Mononuclear cell (primary cell): ENCODE measurements at regions not wholly inside any gene's neighbourhood (a gene's known extent, or its start where the extent isn't known, plus 50 kb on each side); places are given as distances from the start of the nearest gene placed in this dataset.
"Not testable (repeated sequence)": the region's sequence is repeated elsewhere in the genome, so short reads cannot be mapped to it uniquely, and the experiment has no call there.

Experiments used
- H3K27me3 ChIP-seq: 2 replicates; pipeline ENCODE4 v1.6.0; 2011; ENCODE audit warnings: low read length, control low read depth; ENCODE audit not compliant: insufficient read depth
- H3K4me1 ChIP-seq: 2 replicates; pipeline ENCODE4 v1.5.1; 2011; ENCODE audit warnings: mild to moderate bottlenecking, low read length, control low read depth; ENCODE audit not compliant: insufficient read depth
- H3K4me3 ChIP-seq: 2 replicates; pipeline ENCODE4 v1.5.1; 2011; ENCODE audit warnings: mild to moderate bottlenecking, low read length, moderate library complexity
- H3K9me3 ChIP-seq: 2 replicates; pipeline ENCODE4 v1.5.1; 2011; ENCODE audit warnings: low read depth, mild to moderate bottlenecking, control low read depth, low read length

GRCh38 chr11:112616327-112617097 is 344.7 kb upstream of the NCAM1 start:
- Histone ChIP-seq H3K27me3 (no peaks in the 10 kb centered on the region), H3K4me3 (no peak overlapping the region), H3K4me1 (peaks cover 73% of the 10 kb centered on the region)

GRCh38 chr11:112617098-112617425 is 344.2 kb upstream of the NCAM1 start:
- no peak overlapping the region for H3K4me3 ChIP-seq
- H3K9me3 ChIP-seq, result no peaks in the 10 kb centered on the region
- H3K27me3 ChIP-seq, result no peaks in the 10 kb centered on the region
- peaks cover 70% of the 10 kb centered on the region for H3K4me1 ChIP-seq

More at GRCh38 chr11:112616327-112617097, 344.7 kb upstream of the NCAM1 start:
- H3K9me3 ChIP-seq, result no peaks in the 10 kb centered on the region

- Histone ChIP-seq H3K9me3 (no peaks in the 10 kb centered on the region), H3K27me3 (no peaks in the 10 kb centered on the region), H3K4me3 (no peak overlapping the region), H3K4me1 (peaks cover 61% of the 10 kb centered on the region)
Measured at GRCh38 chr11:112617977-112618826, 343.0 kb upstream of the NCAM1 start.

- no peaks in the 10 kb centered on the region for H3K27me3 ChIP-seq
- peaks cover 52% of the 10 kb centered on the region for H3K4me1 ChIP-seq
- H3K9me3 ChIP-seq, result no peaks in the 10 kb centered on the region
- H3K4me3 ChIP-seq, result no peak overlapping the region
Measured at GRCh38 chr11:112619106-112619505, 342.1 kb upstream of the NCAM1 start.

- no peaks in the 10 kb centered on the region for H3K27me3 ChIP-seq
- no peak overlapping the region for H3K4me3 ChIP-seq
- no peaks in the 10 kb centered on the region for H3K9me3 ChIP-seq
- peaks cover 36% of the 10 kb centered on the region for H3K4me1 ChIP-seq
Measured at GRCh38 chr11:112620621-112621394, 340.4 kb upstream of the NCAM1 start.

- no peaks in the 10 kb centered on the region for H3K27me3 ChIP-seq
- H3K4me3 ChIP-seq, result no peak overlapping the region
- no peaks in the 10 kb centered on the region for H3K9me3 ChIP-seq
- H3K4me1 ChIP-seq, result peaks cover 18% of the 10 kb centered on the region
Measured at GRCh38 chr11:112623057-112623456, 338.2 kb upstream of the NCAM1 start.

- Histone ChIP-seq H3K4me1 (peaks cover 18% of the 10 kb centered on the region), H3K9me3 (no peaks in the 10 kb centered on the region), H3K4me3 (no peak overlapping the region), H3K27me3 (no peaks in the 10 kb centered on the region)
Measured at GRCh38 chr11:112624431-112624830, 336.8 kb upstream of the NCAM1 start.

- H3K9me3 ChIP-seq, H3K27me3 ChIP-seq, H3K4me3 ChIP-seq: not testable (repeated sequence)
- peaks cover 18% of the 10 kb centered on the region for H3K4me1 ChIP-seq
Measured at GRCh38 chr11:112624971-112625370, 336.2 kb upstream of the NCAM1 start.

GRCh38 chr11:112625814-112626213 is 335.4 kb upstream of the NCAM1 start:
- H3K4me3 ChIP-seq, result no peak overlapping the region
- peaks cover 11% of the 10 kb centered on the region for H3K4me1 ChIP-seq
- H3K27me3 ChIP-seq, result no peaks in the 10 kb centered on the region
- no peaks in the 10 kb centered on the region for H3K9me3 ChIP-seq

GRCh38 chr11:112626731-112627130 is 334.5 kb upstream of the NCAM1 start:
- no peaks in the 10 kb centered on the region for H3K9me3 ChIP-seq
- peaks cover 11% of the 10 kb centered on the region for H3K4me1 ChIP-seq
- no peak overlapping the region for H3K4me3 ChIP-seq
- no peaks in the 10 kb centered on the region for H3K27me3 ChIP-seq

- no peaks in the 10 kb centered on the region for H3K27me3 ChIP-seq
- no peak overlapping the region for H3K4me3 ChIP-seq
- H3K9me3 ChIP-seq, result no peaks in the 10 kb centered on the region
- peaks cover 11% of the 10 kb centered on the region for H3K4me1 ChIP-seq
Measured at GRCh38 chr11:112627588-112628045, 333.6 kb upstream of the NCAM1 start.

GRCh38 chr11:112628676-112629075 is 332.5 kb upstream of the NCAM1 start:
- Histone ChIP-seq H3K9me3 (no peaks in the 10 kb centered on the region), H3K4me1 (peaks cover 14% of the 10 kb centered on the region), H3K4me3 (no peak overlapping the region), H3K27me3 (no peaks in the 10 kb centered on the region)

GRCh38 chr11:112630496-112630895 is 330.7 kb upstream of the NCAM1 start:
- Histone ChIP-seq H3K4me3 (no peak overlapping the region), H3K4me1 (peaks cover 14% of the 10 kb centered on the region), H3K9me3 (no peaks in the 10 kb centered on the region), H3K27me3 (no peaks in the 10 kb centered on the region)

GRCh38 chr11:112631333-112631732 is 329.9 kb upstream of the NCAM1 start:
- Histone ChIP-seq H3K9me3 (no peaks in the 10 kb centered on the region), H3K27me3 (no peaks in the 10 kb centered on the region), H3K4me1 (peaks cover 14% of the 10 kb centered on the region), H3K4me3 (no peak overlapping the region)
